Transverse colon (tissue), 4 donors: ENCODE measurements at regions not wholly inside any gene's neighbourhood (a gene's known extent, or its start where the extent isn't known, plus 50 kb on each side); places are given as distances from the start of the nearest gene placed in this dataset.

Experiments used
- CTCF ChIP-seq, 5 experiments: fragments of 200-600 bp in 3 of 5; fragments of 450-650 bp in 2 of 5; sonication (generic) in 3 of 5; IDR thresholded peaks; 1 replicate in 2 of 5; 2 replicates in 3 of 5; pipeline ENCODE4 v1.5.1; 2016 to 2017; ENCODE audit warnings: antibody characterized with exemption in 5 of 5, inconsistent platforms in 3 of 5, mild to moderate bottlenecking in 2 of 5, moderate library complexity in 1 of 5
- POLR2AphosphoS5 ChIP-seq, 3 donors: sonication (generic); formaldehyde crosslinking; IDR thresholded peaks; one replicate each; pipeline ENCODE4 v1.6.1; 2016; ENCODE audit warnings: antibody characterized with exemption in 3 of 3

- TF ChIP-seq POLR2AphosphoS5 (IDR thresholded peaks at IDR 0.05) (no peak), CTCF (IDR thresholded peaks at IDR 0.05) (no peak)
These were observed 52.2 kb upstream of the ARHGAP20 start for GRCh38 chr11:110764485-110764884.
